Endodermal cell (in vitro differentiated cells): ENCODE measurements at regions not wholly inside any gene's neighbourhood (a gene's known extent, or its start where the extent isn't known, plus 50 kb on each side); places are given as distances from the start of the nearest gene placed in this dataset.

Experiments used
- DNase-seq: peaks from one replicate; pipeline ENCODE4 v3.0.0-alpha.2; 2017
- H3K27ac ChIP-seq: 2 replicates; pipeline ENCODE4 v1.5.1; 2013; ENCODE audit warnings: mild to moderate bottlenecking, low read depth, low read length, moderate library complexity
- H3K27me3 ChIP-seq: 2 replicates; pipeline ENCODE4 v1.6.1; 2013; ENCODE audit warnings: mild to moderate bottlenecking, low read length, moderate library complexity; ENCODE audit not compliant: insufficient read depth, control insufficient read depth, poor library complexity, severe bottlenecking
- H3K36me3 ChIP-seq: 2 replicates; pipeline ENCODE4 v1.7.0; 2013; ENCODE audit warnings: mild to moderate bottlenecking, low read length, moderate library complexity; ENCODE audit not compliant: control insufficient read depth, insufficient read depth
- H3K4me1 ChIP-seq: one replicate; pipeline ENCODE4 v1.7.0; 2013; ENCODE audit warnings: low read length; ENCODE audit not compliant: control insufficient read depth, insufficient read depth
- H3K4me3 ChIP-seq: 2 replicates; pipeline ENCODE4 v1.5.1; 2013; ENCODE audit warnings: mild to moderate bottlenecking, low read length, moderate library complexity
- H3K9ac ChIP-seq: 2 replicates; pipeline ENCODE4 v1.6.1; 2013; ENCODE audit warnings: mild to moderate bottlenecking, low read length, moderate library complexity; ENCODE audit not compliant: poor library complexity, severe bottlenecking; ENCODE audit errors: extremely low read depth
- H3K9me3 ChIP-seq: 2 replicates; pipeline ENCODE4 v1.6.1; 2013; ENCODE audit warnings: mild to moderate bottlenecking, low read length, moderate library complexity; ENCODE audit not compliant: control insufficient read depth
- H3K27ac Mint-ChIP-seq: 2 replicates; pipeline ENCODE4 v1.8.0; 2020; ENCODE audit warnings: mixed read lengths
- H3K27me3 Mint-ChIP-seq: 2 replicates; pipeline ENCODE4 v1.8.0; 2021; ENCODE audit warnings: mild to moderate bottlenecking, mixed read lengths; ENCODE audit not compliant: insufficient read depth
- H3K36me3 Mint-ChIP-seq: 2 replicates; pipeline ENCODE4 v1.8.0; 2020; ENCODE audit warnings: low read depth, mixed read lengths
- H3K4me1 Mint-ChIP-seq: 2 replicates; pipeline ENCODE4 v1.8.0; 2020; ENCODE audit warnings: mixed read lengths
- H3K4me3 Mint-ChIP-seq: 2 replicates; pipeline ENCODE4 v1.8.0; 2020; ENCODE audit warnings: mild to moderate bottlenecking, moderate library complexity, mixed read lengths
- H3K9me3 Mint-ChIP-seq: 2 replicates; pipeline ENCODE4 v1.8.0; 2020; ENCODE audit warnings: mild to moderate bottlenecking, mixed read lengths
- CTCF ChIP-seq: fragments of 200-600 bp; sonication (generic); conservative IDR thresholded peaks from 2 replicates; pipeline ENCODE4 v1.5.0; 2021; ENCODE audit warnings: antibody characterized with exemption, mild to moderate bottlenecking
- WGBS, 2 experiments: methylation state at CpG; one replicate each; pipeline versions ENCODE4 v1.1.5 to v1.1.7; 2013; ENCODE audit warnings: missing lambda C conversion rate in 2 of 2, mixed read lengths in 1 of 2; ENCODE audit not compliant: insufficient coverage in 1 of 2, insufficient read length in 1 of 2; 5-methylcytosine and 5-hydroxymethylcytosine counted together

DNA sequence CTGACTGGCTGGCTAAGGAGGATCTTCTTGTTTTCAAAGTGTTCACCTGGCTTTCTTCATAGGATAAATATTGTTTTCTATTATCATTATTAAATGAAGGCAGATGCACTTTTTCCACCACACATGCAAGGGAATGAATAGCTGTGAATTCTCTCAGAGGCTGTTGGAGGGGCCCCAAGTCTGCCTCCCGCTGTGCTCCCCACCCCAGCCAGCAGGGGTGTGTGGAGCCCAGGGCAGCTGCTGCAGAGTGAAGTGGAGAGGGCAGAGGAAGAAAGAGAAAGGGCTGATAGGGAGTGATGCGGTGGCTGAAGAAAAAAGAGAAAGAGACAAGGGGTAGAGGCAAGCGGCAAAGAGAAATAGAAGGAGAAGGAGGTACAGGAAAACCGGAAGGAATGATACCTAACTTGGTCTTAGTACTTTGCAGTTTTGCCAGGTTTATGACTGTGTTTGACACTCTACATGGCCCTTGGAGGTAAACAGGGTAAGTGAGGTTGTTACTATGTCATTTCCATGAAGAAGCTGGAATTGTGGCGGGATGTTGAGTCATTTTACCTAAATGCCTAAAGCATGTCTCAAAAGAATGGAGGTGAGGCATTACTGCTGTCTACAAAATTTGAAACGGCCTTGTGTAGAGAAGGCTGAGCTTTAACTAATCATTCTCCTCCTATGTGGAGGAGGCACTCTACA lies 145.7 kb upstream of the B3GAT1 start:
- Mint-ChIP-seq H3K4me1 (no peaks in the 10 kb centered on the region), H3K27me3 (peaks cover 11% of the 10 kb centered on the region), H3K4me3 (no peak overlapping the region), H3K36me3 (no peaks in the 10 kb centered on the region), H3K27ac (no peak overlapping the region), H3K9me3 (no peaks in the 10 kb centered on the region)
- WGBS, 2 experiments: 87 to 100% methylated on average over 5 to 6 of the region's 6 CpGs
- Histone ChIP-seq H3K27ac (no peak overlapping the region), H3K4me3 (no peak overlapping the region), H3K36me3 (no peaks in the 10 kb centered on the region), H3K27me3 (peaks cover under 1% of the 10 kb centered on the region), H3K4me1 (no peaks in the 10 kb centered on the region), H3K9me3 (no peaks in the 10 kb centered on the region), H3K9ac (no peak overlapping the region)
- peak; percentile 40 for DNase-seq
- TF ChIP-seq CTCF: peak; percentile 50

DNA sequence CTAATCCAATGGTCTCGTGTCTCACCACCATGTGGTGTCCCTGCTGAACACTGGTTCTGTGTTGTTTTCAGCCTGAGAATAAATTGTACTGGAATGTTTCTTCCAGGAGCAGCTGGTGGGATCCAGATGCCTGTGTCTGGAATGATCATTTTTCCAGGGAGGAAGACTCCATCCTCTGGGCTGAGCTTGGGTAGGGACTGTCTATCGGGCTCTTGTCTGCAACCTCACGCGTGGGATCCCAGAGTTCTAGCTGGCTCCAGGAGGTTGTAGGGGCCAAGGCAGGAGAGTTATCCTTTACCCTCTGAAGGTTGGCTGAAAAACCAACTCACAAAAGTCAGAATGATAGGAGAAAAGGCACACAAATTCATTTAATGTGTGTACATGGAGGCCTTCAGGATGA lies 144.1 kb upstream of the B3GAT1 start:
- no peak for TF ChIP-seq CTCF
- Mint-ChIP-seq H3K4me3 (no peak overlapping the region), H3K9me3 (no peaks in the 10 kb centered on the region), H3K36me3 (no peaks in the 10 kb centered on the region), H3K27ac (no peak overlapping the region), H3K27me3 (peaks cover 16% of the 10 kb centered on the region), H3K4me1 (no peaks in the 10 kb centered on the region)
- Histone ChIP-seq H3K9ac (no peak overlapping the region), H3K27me3 (peaks cover 8% of the 10 kb centered on the region), H3K27ac (no peak overlapping the region), H3K4me1 (no peaks in the 10 kb centered on the region), H3K36me3 (no peaks in the 10 kb centered on the region), H3K4me3 (no peak overlapping the region), H3K9me3 (no peaks in the 10 kb centered on the region)
- 96% methylated on average over 4 of the region's 4 CpGs; no CpG with 5 or more reads in 1 of the 2 experiments for WGBS, 2 experiments
- DNase-seq: peak; percentile 21

- H3K27me3 ChIP-seq: peaks cover 8% of the 10 kb centered on the region
- Mint-ChIP-seq H3K4me3 (no peak overlapping the region), H3K9me3 (peaks cover under 1% of the 10 kb centered on the region), H3K27me3 (peaks cover 19% of the 10 kb centered on the region), H3K27ac (no peak overlapping the region), H3K36me3 (no peaks in the 10 kb centered on the region), H3K4me1 (no peaks in the 10 kb centered on the region)
- no peak overlapping the region for H3K27ac ChIP-seq
- no peak for TF ChIP-seq CTCF
- WGBS, 2 experiments: 92 to 95% methylated on average over 7 of the region's 7 CpGs
- H3K9me3 ChIP-seq: no peaks in the 10 kb centered on the region
- peak; percentile 28 for DNase-seq
- H3K4me1 ChIP-seq: no peaks in the 10 kb centered on the region
- no peak overlapping the region for H3K9ac ChIP-seq
- H3K4me3 ChIP-seq: no peak overlapping the region
- H3K36me3 ChIP-seq: no peaks in the 10 kb centered on the region
Measured at GRCh38 chr11:134555510-134555909, 143.5 kb upstream of the B3GAT1 start.
